DOHH2 (cell line): ENCODE measurements at regions not wholly inside any gene's neighbourhood (a gene's known extent, or its start where the extent isn't known, plus 50 kb on each side); places are given as distances from the start of the nearest gene placed in this dataset.

ENCODE experiments used
- H3F3A ChIP-seq: fragments of 200-600 bp; sonication (generic), shearing (Covaris generic); 2 replicates; pipeline ENCODE4 v1.6.0; 2016; ENCODE audit warnings: antibody characterized with exemption, mild to moderate bottlenecking; ENCODE audit not compliant: control insufficient read depth, insufficient read depth
- H3K27ac ChIP-seq: fragments of 200-600 bp; sonication (generic); 2 replicates; pipeline ENCODE4 v1.5.1; 2014; ENCODE audit warnings: low read depth, mild to moderate bottlenecking, low read length, moderate library complexity
- H3K27me3 ChIP-seq: fragments of 200-600 bp; sonication (generic); 2 replicates; pipeline ENCODE4 v1.6.1; 2014; ENCODE audit warnings: mild to moderate bottlenecking, low read length, mixed read lengths; ENCODE audit not compliant: control insufficient read depth
- H3K36me3 ChIP-seq: fragments of 200-600 bp; sonication (generic); 2 replicates; pipeline ENCODE4 v1.6.1; 2014; ENCODE audit warnings: mild to moderate bottlenecking, low read length, moderate library complexity, mixed read lengths; ENCODE audit not compliant: control insufficient read depth
- H3K4me1 ChIP-seq: fragments of 200-600 bp; sonication (generic); 2 replicates; pipeline ENCODE4 v1.6.1; 2014; ENCODE audit warnings: mild to moderate bottlenecking, low read length, mixed read lengths; ENCODE audit not compliant: control insufficient read depth
- H3K4me2 ChIP-seq: fragments of 200-600 bp; sonication (generic); 2 replicates; pipeline ENCODE4 v1.6.0; 2014; ENCODE audit warnings: mild to moderate bottlenecking, low read length, moderate library complexity
- H3K4me3 ChIP-seq: fragments of 200-600 bp; sonication (generic); 2 replicates; pipeline ENCODE4 v1.5.1; 2014; ENCODE audit warnings: mild to moderate bottlenecking, low read length, mixed read lengths
- H3K79me2 ChIP-seq: fragments of 200-600 bp; sonication (generic); 2 replicates; pipeline ENCODE4 v1.6.1; 2014; ENCODE audit warnings: mild to moderate bottlenecking, low read length, mixed read lengths; ENCODE audit not compliant: control insufficient read depth
- H3K9me2 ChIP-seq: fragments of 200-600 bp; sonication (generic); replicated peaks from 2 replicates; pipeline ENCODE4 v1.6.1; 2014; ENCODE audit warnings: mild to moderate bottlenecking, low read length, mixed read lengths; ENCODE audit not compliant: control insufficient read depth
- H3K9me3 ChIP-seq: fragments of 200-600 bp; sonication (generic); 2 replicates; pipeline ENCODE4 v1.6.1; 2014; ENCODE audit warnings: antibody characterized with exemption, low read length, mixed read lengths; ENCODE audit not compliant: control insufficient read depth, insufficient read depth
- H4K20me1 ChIP-seq: fragments of 200-600 bp; sonication (generic); 2 replicates; pipeline ENCODE4 v1.6.0; 2014; ENCODE audit warnings: low read depth, mild to moderate bottlenecking, antibody characterized with exemption, low read length, moderate library complexity; ENCODE audit not compliant: control insufficient read depth, insufficient read depth
- EZH2phosphoT487 ChIP-seq: fragments of 200-600 bp; sonication (generic); IDR thresholded peaks from 2 replicates; pipeline ENCODE4 v1.6.1; 2017; ENCODE audit warnings: borderline replicate concordance, mild to moderate bottlenecking, antibody characterized with exemption, low read length, moderate library complexity, mixed read lengths
- TF ChIP-seq, protein P1 (sequence below): fragments of 200-600 bp; sonication (generic); IDR thresholded peaks from one replicate; pipeline ENCODE4 v1.5.1; 2014; ENCODE audit warnings: antibody characterized with exemption, mild to moderate bottlenecking, low read depth, low read length; ENCODE audit not compliant: poor library complexity, severe bottlenecking

DNA sequence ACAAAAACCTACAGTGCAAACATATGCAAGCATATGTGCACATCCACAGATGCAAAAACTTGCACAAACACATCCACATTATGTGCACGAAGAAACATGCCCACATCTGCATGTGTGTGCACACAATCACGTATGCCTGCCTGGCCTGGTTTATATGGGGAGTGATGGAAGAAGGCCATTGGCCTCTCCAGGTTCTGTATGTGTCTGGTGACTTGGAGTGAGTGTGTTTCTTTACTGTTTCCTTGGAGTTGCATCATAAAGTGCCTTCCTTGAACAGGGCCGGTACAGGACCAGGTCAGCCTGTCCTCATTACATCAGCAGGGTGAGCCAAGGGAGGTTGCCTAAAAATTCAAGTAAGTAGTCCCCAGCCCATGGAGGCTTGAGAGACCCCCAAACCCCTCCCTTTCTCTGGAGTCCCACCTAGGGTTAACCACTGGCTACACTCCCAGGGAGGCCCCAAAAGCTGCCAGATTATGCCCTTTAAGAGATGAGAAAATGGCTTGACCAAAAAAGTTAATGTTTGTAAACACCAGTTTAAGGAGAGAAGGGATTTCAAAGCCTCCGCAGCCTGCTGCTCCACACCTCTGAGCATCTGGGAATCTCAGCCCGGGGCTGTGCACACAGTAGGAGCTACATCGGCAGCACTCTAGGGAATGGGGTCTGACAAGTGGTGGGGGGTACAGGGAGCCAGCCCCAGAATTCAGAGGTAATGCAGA, 140.8 kb downstream of the VEGFA start:
- no peaks in the 10 kb centered on the region for H3K36me3 ChIP-seq
- no peak for TF ChIP-seq EZH2phosphoT487
- TF ChIP-seq, protein P1, sequence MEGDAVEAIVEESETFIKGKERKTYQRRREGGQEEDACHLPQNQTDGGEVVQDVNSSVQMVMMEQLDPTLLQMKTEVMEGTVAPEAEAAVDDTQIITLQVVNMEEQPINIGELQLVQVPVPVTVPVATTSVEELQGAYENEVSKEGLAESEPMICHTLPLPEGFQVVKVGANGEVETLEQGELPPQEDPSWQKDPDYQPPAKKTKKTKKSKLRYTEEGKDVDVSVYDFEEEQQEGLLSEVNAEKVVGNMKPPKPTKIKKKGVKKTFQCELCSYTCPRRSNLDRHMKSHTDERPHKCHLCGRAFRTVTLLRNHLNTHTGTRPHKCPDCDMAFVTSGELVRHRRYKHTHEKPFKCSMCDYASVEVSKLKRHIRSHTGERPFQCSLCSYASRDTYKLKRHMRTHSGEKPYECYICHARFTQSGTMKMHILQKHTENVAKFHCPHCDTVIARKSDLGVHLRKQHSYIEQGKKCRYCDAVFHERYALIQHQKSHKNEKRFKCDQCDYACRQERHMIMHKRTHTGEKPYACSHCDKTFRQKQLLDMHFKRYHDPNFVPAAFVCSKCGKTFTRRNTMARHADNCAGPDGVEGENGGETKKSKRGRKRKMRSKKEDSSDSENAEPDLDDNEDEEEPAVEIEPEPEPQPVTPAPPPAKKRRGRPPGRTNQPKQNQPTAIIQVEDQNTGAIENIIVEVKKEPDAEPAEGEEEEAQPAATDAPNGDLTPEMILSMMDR = no peak
- H3K9me3 ChIP-seq = no peaks in the 10 kb centered on the region
- no peaks in the 10 kb centered on the region for H3K9me2 ChIP-seq
- H3F3A ChIP-seq = no peaks in the 10 kb centered on the region; the same call in 1 of the 2 replicates
- H3K4me1 ChIP-seq = no peaks in the 10 kb centered on the region
- no peak overlapping the region for H3K27ac ChIP-seq
- no peak overlapping the region for H3K4me3 ChIP-seq
- H3K4me2 ChIP-seq = no peak overlapping the region
- H3K79me2 ChIP-seq = no peaks in the 10 kb centered on the region
- no peaks in the 10 kb centered on the region for H4K20me1 ChIP-seq
- peaks cover 2% of the 10 kb centered on the region for H3K27me3 ChIP-seq

DNA sequence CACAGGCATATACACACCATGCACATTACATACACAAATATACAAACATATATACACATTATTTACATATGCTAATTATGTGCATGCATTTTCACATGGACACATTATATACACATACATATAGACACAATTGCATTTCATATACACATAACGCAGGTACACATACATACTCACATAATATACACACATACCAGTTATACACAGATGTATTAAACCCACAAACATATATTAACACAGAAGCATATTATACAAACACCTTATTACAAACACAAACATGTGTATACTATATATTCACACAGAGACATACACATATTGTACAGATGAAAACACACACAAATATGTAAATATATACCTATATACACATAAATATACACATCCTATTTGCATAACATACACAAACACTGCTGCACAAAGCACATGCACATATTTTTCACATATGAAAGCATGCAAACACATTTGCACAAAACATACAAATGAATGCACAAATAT, 140.2 kb downstream of the VEGFA start:
- Histone ChIP-seq H3K9me3 (no peaks in the 10 kb centered on the region), H3K4me1 (no peaks in the 10 kb centered on the region), H3K4me2 (no peak overlapping the region), H3K4me3 (no peak overlapping the region), H3K36me3 (no peaks in the 10 kb centered on the region), H3F3A (no peaks in the 10 kb centered on the region; the same call in 1 of the 2 replicates), H3K79me2 (no peaks in the 10 kb centered on the region), H4K20me1 (no peaks in the 10 kb centered on the region), H3K9me2 (no peaks in the 10 kb centered on the region), H3K27me3 (peaks cover 3% of the 10 kb centered on the region), H3K27ac (no peak overlapping the region)
- TF ChIP-seq, protein P1 = no peak
- no peak for TF ChIP-seq EZH2phosphoT487

DNA sequence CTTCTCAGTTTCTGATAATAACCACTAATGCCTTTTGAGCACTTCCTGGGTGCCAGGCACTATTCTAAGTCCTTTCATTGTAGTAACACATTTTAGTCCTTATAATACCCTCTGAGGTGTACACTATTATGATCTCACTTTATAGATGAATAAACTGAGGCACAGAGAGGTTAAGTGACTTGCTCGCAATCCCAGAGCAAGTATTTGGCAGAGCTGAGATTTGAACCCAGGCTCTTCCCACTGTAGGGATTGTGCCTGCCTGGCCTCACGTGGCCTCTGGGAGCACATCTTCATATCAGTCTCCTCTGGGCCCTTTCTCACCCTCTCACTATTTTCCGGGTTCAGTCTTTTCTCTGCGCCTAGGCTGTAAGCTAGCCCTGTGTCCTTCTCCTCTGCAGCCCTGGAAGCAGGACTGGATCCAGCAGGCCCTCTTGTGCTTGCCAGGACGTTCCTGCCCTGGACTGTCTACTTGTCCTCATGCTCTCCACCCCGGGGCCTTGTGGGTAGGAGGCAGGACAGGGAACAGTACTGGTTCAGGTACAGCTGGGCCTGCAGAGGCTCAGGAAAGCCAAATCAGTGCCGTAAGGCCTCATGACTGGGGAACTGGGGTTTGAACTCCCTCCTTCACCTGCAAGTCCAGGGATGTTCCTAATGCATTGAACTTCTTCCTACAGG, 139.6 kb downstream of the VEGFA start:
- no peak overlapping the region for H3K27ac ChIP-seq
- no peak overlapping the region for H3K4me2 ChIP-seq
- no peaks in the 10 kb centered on the region for H4K20me1 ChIP-seq
- no peaks in the 10 kb centered on the region for H3K9me3 ChIP-seq
- H3K9me2 ChIP-seq = no peaks in the 10 kb centered on the region
- peaks cover 3% of the 10 kb centered on the region for H3K27me3 ChIP-seq
- TF ChIP-seq, protein P1 = no peak
- TF ChIP-seq EZH2phosphoT487 = no peak
- no peak overlapping the region for H3K4me3 ChIP-seq
- H3K36me3 ChIP-seq = no peaks in the 10 kb centered on the region
- H3K4me1 ChIP-seq = no peaks in the 10 kb centered on the region
- no peaks in the 10 kb centered on the region for H3K79me2 ChIP-seq
- H3F3A ChIP-seq = no peaks in the 10 kb centered on the region; the same call in 1 of the 2 replicates
